ENCODE measurements at regions not wholly inside any gene's neighbourhood (a gene's known extent, or its start where the extent isn't known, plus 50 kb on each side); places are given as distances from the start of the nearest gene placed in this dataset.

DNA sequence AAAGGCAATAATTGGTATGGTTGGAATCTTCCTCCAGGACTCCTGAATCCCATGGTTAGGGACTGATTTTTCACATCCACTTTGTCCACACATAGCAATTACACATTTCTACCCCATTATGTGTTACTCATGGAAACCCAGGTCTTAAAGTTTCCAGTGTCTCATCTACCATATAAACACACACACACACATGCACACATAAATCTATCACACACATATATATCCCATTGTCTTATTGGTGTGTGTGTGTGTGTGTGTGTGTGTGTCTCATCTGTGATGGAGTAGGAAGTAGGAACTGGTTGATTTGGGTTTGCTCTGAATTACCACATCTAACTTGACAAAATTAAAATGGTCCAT lies 525.4 kb downstream of the FUT8 start (continued):
- TF ChIP-seq NFYA (IDR thresholded peaks at IDR 0.05; ENCODE audit: borderline replicate concordance, low read depth, low read length) (no peak), PML (IDR thresholded peaks at IDR 0.05; ENCODE audit: low read length) (no peak), TCF12 (IDR thresholded peaks at IDR 0.05; ENCODE audit: low read depth, low read length) (no peak), FOXM1 (IDR thresholded peaks at IDR 0.05; ENCODE audit: low read depth, low read length) (no peak)

DNA sequence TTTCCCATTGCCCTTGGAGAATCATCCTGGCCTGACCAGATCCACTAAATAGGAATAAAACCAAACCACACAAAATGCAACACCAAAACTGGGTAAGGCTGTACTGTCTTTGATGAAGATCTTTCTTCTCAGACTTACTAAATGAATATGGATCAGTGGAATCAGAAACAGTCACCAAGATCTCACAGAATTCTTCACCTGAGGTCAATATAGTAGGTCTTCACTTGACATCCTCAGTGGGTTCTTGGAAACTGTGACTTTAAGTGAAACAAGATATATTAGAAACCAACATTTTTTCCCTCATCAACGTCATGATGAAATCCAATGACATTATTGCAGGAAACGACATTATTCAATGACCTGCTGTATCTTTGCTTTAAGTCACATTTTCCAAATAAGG lies 526.2 kb downstream of the FUT8 start:
- ChIA-PET CTCF (interaction anchor here (3.3 kb wide), 1 partner anchor 22 kb away, joined by 15 read pairs; no protein-coding TSS in a partner anchor), RAD21 (ENCODE audit: unreplicated experiment) (no interaction called here), POLR2A (no interaction called here), SMC1A (ENCODE audit: uncharacterized antibody, unreplicated experiment) (no interaction called here)
- Histone ChIP-seq H4K20me1 (ENCODE audit: control insufficient read depth, insufficient read depth) (no peaks in the 10 kb centered on the region), H3K4me2 (ENCODE audit: control insufficient read depth, insufficient read depth) (no peak overlapping the region), H2AFZ (ENCODE audit: control insufficient read depth, low read depth, low read length) (no peak overlapping the region), H3K79me2 (ENCODE audit: control insufficient read depth, insufficient read depth, low read length) (no peaks in the 10 kb centered on the region), H3K9ac (ENCODE audit: control insufficient read depth, insufficient read depth, low read length) (no peak overlapping the region), H3K27me3 (replicated peaks in 1 of 2; ENCODE audit: control insufficient read depth in 2 of 2, insufficient read depth in 2 of 2, low read length in 1 of 2) (no peaks in the 10 kb centered on the region), H3K4me1 (ENCODE audit: control insufficient read depth, insufficient read depth, low read length) (no peaks in the 10 kb centered on the region), H3K4me3 (no peak overlapping the region), H3K27ac (ENCODE audit: control insufficient read depth, insufficient read depth) (no peak overlapping the region), H3K36me3 (ENCODE audit: control insufficient read depth in 2 of 2, insufficient read depth in 2 of 2, low read length in 1 of 2) (no peaks in the 10 kb centered on the region), H3K9me3 (replicated peaks; ENCODE audit: control insufficient read depth, insufficient read depth, low read length) (no peaks in the 10 kb centered on the region)
- TF ChIP-seq, protein P1, sequence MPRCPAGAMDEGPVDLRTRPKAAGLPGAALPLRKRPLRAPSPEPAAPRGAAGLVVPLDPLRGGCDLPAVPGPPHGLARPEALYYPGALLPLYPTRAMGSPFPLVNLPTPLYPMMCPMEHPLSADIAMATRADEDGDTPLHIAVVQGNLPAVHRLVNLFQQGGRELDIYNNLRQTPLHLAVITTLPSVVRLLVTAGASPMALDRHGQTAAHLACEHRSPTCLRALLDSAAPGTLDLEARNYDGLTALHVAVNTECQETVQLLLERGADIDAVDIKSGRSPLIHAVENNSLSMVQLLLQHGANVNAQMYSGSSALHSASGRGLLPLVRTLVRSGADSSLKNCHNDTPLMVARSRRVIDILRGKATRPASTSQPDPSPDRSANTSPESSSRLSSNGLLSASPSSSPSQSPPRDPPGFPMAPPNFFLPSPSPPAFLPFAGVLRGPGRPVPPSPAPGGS (IDR thresholded peaks at IDR 0.05; ENCODE audit: borderline replicate concordance, insufficient read depth, low read depth, low read length, poor library complexity, severe bottlenecking), result no peak
- TF ChIP-seq ESRRA (IDR thresholded peaks at IDR 0.05; ENCODE audit: low read length) (no peak), NRF1 (conservative IDR thresholded peaks at IDR 0.05; ENCODE audit: low read depth, low read length) (no peak), POLR2AphosphoS2 (IDR thresholded peaks at IDR 0.05; ENCODE audit: low read depth, low read length) (no peak), PAX5 (IDR thresholded peaks at IDR 0.05; ENCODE audit: borderline replicate concordance, low read depth, low read length) (no peak), MYB (IDR thresholded peaks at IDR 0.05; ENCODE audit: borderline replicate concordance, low read depth, low read length) (no peak), DPF2 (IDR thresholded peaks at IDR 0.05) (no peak), NFYA (IDR thresholded peaks at IDR 0.05; ENCODE audit: borderline replicate concordance, low read depth, low read length) (no peak), EED (IDR thresholded peaks at IDR 0.05; ENCODE audit: low read depth) (no peak), GABPA (IDR thresholded peaks at IDR 0.05; ENCODE audit: low read depth) (no peak), CHD1 (IDR thresholded peaks at IDR 0.05; ENCODE audit: low read depth, low read length) (no peak)
- TF ChIP-seq, protein P2, sequence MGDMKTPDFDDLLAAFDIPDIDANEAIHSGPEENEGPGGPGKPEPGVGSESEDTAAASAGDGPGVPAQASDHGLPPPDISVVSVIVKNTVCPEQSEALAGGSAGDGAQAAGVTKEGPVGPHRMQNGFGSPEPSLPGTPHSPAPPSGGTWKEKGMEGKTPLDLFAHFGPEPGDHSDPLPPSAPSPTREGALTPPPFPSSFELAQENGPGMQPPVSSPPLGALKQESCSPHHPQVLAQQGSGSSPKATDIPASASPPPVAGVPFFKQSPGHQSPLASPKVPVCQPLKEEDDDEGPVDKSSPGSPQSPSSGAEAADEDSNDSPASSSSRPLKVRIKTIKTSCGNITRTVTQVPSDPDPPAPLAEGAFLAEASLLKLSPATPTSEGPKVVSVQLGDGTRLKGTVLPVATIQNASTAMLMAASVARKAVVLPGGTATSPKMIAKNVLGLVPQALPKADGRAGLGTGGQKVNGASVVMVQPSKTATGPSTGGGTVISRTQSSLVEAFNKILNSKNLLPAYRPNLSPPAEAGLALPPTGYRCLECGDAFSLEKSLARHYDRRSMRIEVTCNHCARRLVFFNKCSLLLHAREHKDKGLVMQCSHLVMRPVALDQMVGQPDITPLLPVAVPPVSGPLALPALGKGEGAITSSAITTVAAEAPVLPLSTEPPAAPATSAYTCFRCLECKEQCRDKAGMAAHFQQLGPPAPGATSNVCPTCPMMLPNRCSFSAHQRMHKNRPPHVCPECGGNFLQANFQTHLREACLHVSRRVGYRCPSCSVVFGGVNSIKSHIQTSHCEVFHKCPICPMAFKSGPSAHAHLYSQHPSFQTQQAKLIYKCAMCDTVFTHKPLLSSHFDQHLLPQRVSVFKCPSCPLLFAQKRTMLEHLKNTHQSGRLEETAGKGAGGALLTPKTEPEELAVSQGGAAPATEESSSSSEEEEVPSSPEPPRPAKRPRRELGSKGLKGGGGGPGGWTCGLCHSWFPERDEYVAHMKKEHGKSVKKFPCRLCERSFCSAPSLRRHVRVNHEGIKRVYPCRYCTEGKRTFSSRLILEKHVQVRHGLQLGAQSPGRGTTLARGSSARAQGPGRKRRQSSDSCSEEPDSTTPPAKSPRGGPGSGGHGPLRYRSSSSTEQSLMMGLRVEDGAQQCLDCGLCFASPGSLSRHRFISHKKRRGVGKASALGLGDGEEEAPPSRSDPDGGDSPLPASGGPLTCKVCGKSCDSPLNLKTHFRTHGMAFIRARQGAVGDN (IDR thresholded peaks at IDR 0.05), result no peak
- TF ChIP-seq, protein P3, sequence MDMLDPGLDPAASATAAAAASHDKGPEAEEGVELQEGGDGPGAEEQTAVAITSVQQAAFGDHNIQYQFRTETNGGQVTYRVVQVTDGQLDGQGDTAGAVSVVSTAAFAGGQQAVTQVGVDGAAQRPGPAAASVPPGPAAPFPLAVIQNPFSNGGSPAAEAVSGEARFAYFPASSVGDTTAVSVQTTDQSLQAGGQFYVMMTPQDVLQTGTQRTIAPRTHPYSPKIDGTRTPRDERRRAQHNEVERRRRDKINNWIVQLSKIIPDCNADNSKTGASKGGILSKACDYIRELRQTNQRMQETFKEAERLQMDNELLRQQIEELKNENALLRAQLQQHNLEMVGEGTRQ (IDR thresholded peaks at IDR 0.05; ENCODE audit: borderline replicate concordance, low read depth, low read length), result no peak
- TF ChIP-seq, protein P4, sequence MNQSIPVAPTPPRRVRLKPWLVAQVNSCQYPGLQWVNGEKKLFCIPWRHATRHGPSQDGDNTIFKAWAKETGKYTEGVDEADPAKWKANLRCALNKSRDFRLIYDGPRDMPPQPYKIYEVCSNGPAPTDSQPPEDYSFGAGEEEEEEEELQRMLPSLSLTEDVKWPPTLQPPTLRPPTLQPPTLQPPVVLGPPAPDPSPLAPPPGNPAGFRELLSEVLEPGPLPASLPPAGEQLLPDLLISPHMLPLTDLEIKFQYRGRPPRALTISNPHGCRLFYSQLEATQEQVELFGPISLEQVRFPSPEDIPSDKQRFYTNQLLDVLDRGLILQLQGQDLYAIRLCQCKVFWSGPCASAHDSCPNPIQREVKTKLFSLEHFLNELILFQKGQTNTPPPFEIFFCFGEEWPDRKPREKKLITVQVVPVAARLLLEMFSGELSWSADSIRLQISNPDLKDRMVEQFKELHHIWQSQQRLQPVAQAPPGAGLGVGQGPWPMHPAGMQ (IDR thresholded peaks at IDR 0.05; ENCODE audit: borderline replicate concordance), result no peak
- DNase-seq (ENCODE audit: low read depth, low spot score) (no peak), FAIRE-seq (no peak), ATAC-seq (no peak)
- in situ Hi-C loops (cut with MboI) (no loop called here), intact Hi-C loops (cut with micrococcal nuclease; ENCODE audit: unreplicated experiment) (no loop called here)
- 39% methylated on average over 2 of the region's 2 CpGs for WGBS (ENCODE audit: insufficient coverage, insufficient replicate concordance, low lambda C conversion rate, missing lambda C conversion rate)
- BruUV-seq (replicated peaks), result no TSS peak

Data from GM12878 (cell line).